Endothelial cell of umbilical vein (primary cell): ENCODE measurements at regions not wholly inside any gene's neighbourhood (a gene's known extent, or its start where the extent isn't known, plus 50 kb on each side); places are given as distances from the start of the nearest gene placed in this dataset.

ENCODE experiments used
- BruUV-seq: library from RNA; stranded (reverse); fragments of 400-500 nt; replicated peaks from 2 replicates; lab custom pipeline; 2021; lab: Mats Ljungman, UMichigan
- CTCF ChIA-PET: fragments of 300-600, 350-600 bp; sonication (Branson Sonifier 250); formaldehyde crosslinking; loops from one replicate; lab custom pipeline; 2021; ENCODE audit warnings: antibody characterized with exemption, inconsistent platforms; lab: Charles Lee
- POLR2A ChIA-PET: fragments of 300-600, 350-600 bp; sonication (Branson Sonifier 250); formaldehyde crosslinking; loops from one replicate; lab custom pipeline; 2021; ENCODE audit warnings: antibody characterized with exemption, inconsistent platforms; lab: Charles Lee
- DNase-seq: peaks from one replicate; pipeline ENCODE4 v3.0.0-alpha.2; 2011; ENCODE audit warnings: low read depth, low spot score
- FAIRE-seq: peaks from 2 replicates; lab custom pipeline; 2011; peaks lifted over from hg19 to GRCh38; lab: Jason Lieb, UNC
- H2AFZ ChIP-seq: 2 replicates; pipeline ENCODE4 v1.6.0; 2012; ENCODE audit warnings: low read depth, low read length, control low read depth, inconsistent platforms
- H3K27ac ChIP-seq: 2 replicates; pipeline ENCODE4 v1.5.1; 2011; ENCODE audit warnings: low read depth, mild to moderate bottlenecking, control low read depth, low read length, moderate library complexity; ENCODE audit not compliant: insufficient read depth
- H3K27me3 ChIP-seq, 2 experiments: 2 replicates each; pipeline versions ENCODE4 v1.6.0 to v1.6.1; 2011; ENCODE audit warnings: low read length in 2 of 2, mixed read lengths in 1 of 2; ENCODE audit not compliant: control insufficient read depth in 2 of 2, insufficient read depth in 2 of 2
- H3K36me3 ChIP-seq, 2 experiments: 2 replicates in 1 of 2; 3 replicates in 1 of 2; pipeline ENCODE4 v1.5.1; 2011; ENCODE audit warnings: low read length in 2 of 2, mild to moderate bottlenecking in 1 of 2, moderate library complexity in 1 of 2; ENCODE audit not compliant: control insufficient read depth in 2 of 2, insufficient read depth in 2 of 2; ENCODE audit errors: extremely low read depth in 1 of 2
- H3K4me1 ChIP-seq: 3 replicates; pipeline ENCODE4 v1.5.1; 2011; ENCODE audit warnings: mild to moderate bottlenecking, low read length; ENCODE audit not compliant: control insufficient read depth, insufficient read depth; ENCODE audit errors: extremely low read depth
- H3K4me2 ChIP-seq: 2 replicates; pipeline ENCODE4 v1.6.1; 2011; ENCODE audit warnings: low read length, control low read depth, mixed read lengths; ENCODE audit not compliant: insufficient read depth
- H3K4me3 ChIP-seq, 3 experiments: fragments of 200-600 bp in 1 of 3; sonication (generic), shearing (Covaris generic) in 1 of 3; replicated peaks in 1 of 3; 2 replicates each; pipeline ENCODE4 v1.5.1; 2011 to 2016; ENCODE audit warnings: control low read depth in 3 of 3, low read length in 3 of 3, mild to moderate bottlenecking in 2 of 3, inconsistent platforms in 1 of 3, low read depth in 1 of 3, moderate library complexity in 1 of 3; ENCODE audit not compliant: insufficient read depth in 1 of 3
- H3K79me2 ChIP-seq: 2 replicates; pipeline ENCODE4 v1.6.0; 2012; ENCODE audit warnings: low read length, inconsistent platforms; ENCODE audit not compliant: control insufficient read depth, insufficient read depth
- H3K9ac ChIP-seq: replicated peaks from 2 replicates; pipeline ENCODE3; 2011; ENCODE audit warnings: low read length, control low read depth; ENCODE audit not compliant: insufficient read depth; ENCODE audit errors: extremely low read depth
- H3K9me1 ChIP-seq: replicated peaks from 3 replicates; pipeline ENCODE4 v1.6.0; 2011; ENCODE audit warnings: mild to moderate bottlenecking, low read length; ENCODE audit not compliant: control insufficient read depth, insufficient read depth; ENCODE audit errors: extremely low read depth
- H3K9me3 ChIP-seq: replicated peaks from 2 replicates; pipeline ENCODE4 v1.5.1; 2012; ENCODE audit warnings: low read length, inconsistent platforms; ENCODE audit not compliant: control insufficient read depth, insufficient read depth
- H4K20me1 ChIP-seq: replicated peaks from 2 replicates; pipeline ENCODE3; 2011; ENCODE audit warnings: mild to moderate bottlenecking, low read length; ENCODE audit not compliant: control insufficient read depth, insufficient read depth; ENCODE audit errors: extremely low read depth
- CTCF ChIP-seq, 2 donors: IDR thresholded peaks; 1 replicate in 1 of 2; 2 replicates in 1 of 2; pipeline ENCODE4 v1.5.1; 2011; ENCODE audit warnings: low read length in 2 of 2, mild to moderate bottlenecking in 2 of 2, moderate library complexity in 2 of 2, control low read depth in 1 of 2, inconsistent platforms in 1 of 2, low read depth in 1 of 2; ENCODE audit not compliant: insufficient read depth in 1 of 2; ENCODE audit errors: extremely low read depth in 1 of 2
- EZH2 ChIP-seq: IDR thresholded peaks from 2 replicates; pipeline ENCODE4 v1.6.1; 2012; ENCODE audit warnings: borderline replicate concordance, low read depth, mild to moderate bottlenecking, moderate library complexity, low read length, inconsistent platforms; ENCODE audit not compliant: severe bottlenecking
- FOS ChIP-seq: IDR thresholded peaks from 2 replicates; pipeline ENCODE4 v1.6.1; 2011; ENCODE audit warnings: mild to moderate bottlenecking, low read length, moderate library complexity, borderline replicate concordance; ENCODE audit not compliant: insufficient read depth
- GATA2 ChIP-seq: IDR thresholded peaks from 2 replicates; pipeline ENCODE4 v1.7.0; 2011; ENCODE audit warnings: low read depth, mild to moderate bottlenecking, moderate library complexity, mixed read lengths, low read length; ENCODE audit not compliant: insufficient read length, insufficient read depth
- JUN ChIP-seq: IDR thresholded peaks from 2 replicates; pipeline ENCODE4 v1.6.1; 2011; ENCODE audit warnings: borderline replicate concordance, low read depth; ENCODE audit not compliant: insufficient read length, insufficient read depth
- MAX ChIP-seq: IDR thresholded peaks from 2 replicates; pipeline ENCODE4 v1.6.1; 2011; ENCODE audit not compliant: insufficient read depth, insufficient read length
- MYC ChIP-seq: IDR thresholded peaks from one replicate; pipeline ENCODE4 v1.6.1; 2011; ENCODE audit warnings: mild to moderate bottlenecking, low read depth, low read length
- POLR2A ChIP-seq: IDR thresholded peaks from 2 replicates; pipeline ENCODE4 v1.6.1; 2012; ENCODE audit warnings: low read depth, mild to moderate bottlenecking, control low read depth, low read length
- POLR2AphosphoS5 ChIP-seq: IDR thresholded peaks from 2 replicates; pipeline ENCODE4 v1.6.1; 2012; ENCODE audit warnings: low read depth, mild to moderate bottlenecking, control low read depth, low read length, moderate library complexity; ENCODE audit not compliant: insufficient read depth
- dilution Hi-C: fragments of 300-500 bp; cut with MboI; formaldehyde crosslinking; loops from one replicate; pipeline ENCODE4 v1.15.0; 2019; ENCODE audit warnings: low sequenced_read_pairs; ENCODE audit not compliant: extremely low pct_ligation_motif_present
- intact Hi-C: fragments of 100-400 bp; cut with micrococcal nuclease; formaldehyde crosslinking; loops from one replicate; pipeline ENCODE4 v1.10.0; 2022

- H3K4me2 ChIP-seq: no peak overlapping the region
- no peak overlapping the region for H2AFZ ChIP-seq
- peak; percentile 82 for DNase-seq
- no peaks in the 10 kb centered on the region for H3K27me3 ChIP-seq
- POLR2A ChIA-PET: interaction anchor here (1.0 kb wide), 1 partner anchor 529 kb away, joined by 4 read pairs; the partner anchor contains the start of gene CALCRL
- H3K27ac ChIP-seq: no peak overlapping the region
- H4K20me1 ChIP-seq: no peaks in the 10 kb centered on the region
- H3K79me2 ChIP-seq: no peaks in the 10 kb centered on the region
- CTCF ChIA-PET: interaction anchor here (0.8 to 1.9 kb wide), 11 partner anchors 8 to 529 kb away, joined by 3 to 10 read pairs (median 4); no protein-coding TSS in a partner anchor
- no peak overlapping the region for H3K4me3 ChIP-seq
- dilution Hi-C loops: loop anchor here (25.0 kb wide), 1 partner anchor 518 kb away; the partner anchor contains the start of gene CALCRL
- no TSS peak for BruUV-seq
- peaks cover 5% of the 10 kb centered on the region for H3K4me1 ChIP-seq
- no peaks in the 10 kb centered on the region for H3K36me3 ChIP-seq
- FAIRE-seq: peak; percentile 64
- TF ChIP-seq POLR2AphosphoS5 (no peak), FOS (peak; percentile 83), JUN (peak; percentile 89)
- H3K9ac ChIP-seq: no peak overlapping the region
- intact Hi-C loops: no loop called here
- H3K9me3 ChIP-seq: no peaks in the 10 kb centered on the region
- H3K9me1 ChIP-seq: no peaks in the 10 kb centered on the region
These were observed 70.3 kb upstream of the ZSWIM2 start for GRCh38 chr2:186919296-186919695.

GRCh38 chr2:186918495-186918894 lies 69.5 kb upstream of the ZSWIM2 start:
- no peaks in the 10 kb centered on the region for H3K79me2 ChIP-seq
- no peak overlapping the region for H3K4me3 ChIP-seq
- no peaks in the 10 kb centered on the region for H3K9me3 ChIP-seq
- no peaks in the 10 kb centered on the region for H3K36me3 ChIP-seq
- no TSS peak for BruUV-seq
- H3K9ac ChIP-seq: no peak overlapping the region
- no peak overlapping the region for H2AFZ ChIP-seq
- no peaks in the 10 kb centered on the region for H3K27me3 ChIP-seq
- H3K4me2 ChIP-seq: no peak overlapping the region
- intact Hi-C loops (no loop called here), dilution Hi-C loops (loop anchor here (25.0 kb wide), 1 partner anchor 519 kb away; the partner anchor contains the start of gene CALCRL)
- no peaks in the 10 kb centered on the region for H4K20me1 ChIP-seq
- no peak for TF ChIP-seq EZH2
- no peak for TF ChIP-seq POLR2A
- no peak for TF ChIP-seq CTCF (IDR thresholded peaks at IDR 0.05; ENCODE audit: extremely low read depth in 1 of 2, insufficient read depth in 1 of 2, low read depth in 1 of 2, low read length in 2 of 2)
- TF ChIP-seq JUN: no peak
- TF ChIP-seq GATA2: no peak
- no peak for TF ChIP-seq MAX
- no peak for TF ChIP-seq MYC
- no peak for TF ChIP-seq POLR2AphosphoS5
- no peak for TF ChIP-seq FOS
- ChIA-PET CTCF (interaction anchor here (1.1 to 1.6 kb wide), 4 partner anchors 10 to 530 kb away, joined by 3 to 7 read pairs (median 4); no protein-coding TSS in a partner anchor), POLR2A (no interaction called here)
- FAIRE-seq: no peak
- no peaks in the 10 kb centered on the region for H3K9me1 ChIP-seq
- peaks cover 5% of the 10 kb centered on the region for H3K4me1 ChIP-seq
- no peak overlapping the region for H3K27ac ChIP-seq
- DNase-seq: no peak
